Gastrocnemius medialis (tissue), 4 donors: ENCODE measurements at regions not wholly inside any gene's neighbourhood (a gene's known extent, or its start where the extent isn't known, plus 50 kb on each side); places are given as distances from the start of the nearest gene placed in this dataset.

Experiments
- POLR2A ChIP-seq, 2 donors: fragments of 450-650 bp; IDR thresholded peaks; one replicate each; pipeline ENCODE4 v1.6.1; 2017; ENCODE audit warnings: antibody characterized with exemption in 2 of 2, mild to moderate bottlenecking in 2 of 2, moderate library complexity in 2 of 2
- TF ChIP-seq, protein P1 (sequence below), 5 experiments: fragments of 450-650 bp in 3 of 5; fragments of 200-600 bp in 2 of 5; sonication (generic) in 2 of 5; IDR thresholded peaks in 4 of 5; conservative IDR thresholded peaks in 1 of 5; 1 replicate in 4 of 5; 2 replicates in 1 of 5; pipeline ENCODE4 v1.5.1; 2016 to 2019; ENCODE audit warnings: antibody characterized with exemption in 5 of 5, mild to moderate bottlenecking in 3 of 5, moderate library complexity in 3 of 5

DNA sequence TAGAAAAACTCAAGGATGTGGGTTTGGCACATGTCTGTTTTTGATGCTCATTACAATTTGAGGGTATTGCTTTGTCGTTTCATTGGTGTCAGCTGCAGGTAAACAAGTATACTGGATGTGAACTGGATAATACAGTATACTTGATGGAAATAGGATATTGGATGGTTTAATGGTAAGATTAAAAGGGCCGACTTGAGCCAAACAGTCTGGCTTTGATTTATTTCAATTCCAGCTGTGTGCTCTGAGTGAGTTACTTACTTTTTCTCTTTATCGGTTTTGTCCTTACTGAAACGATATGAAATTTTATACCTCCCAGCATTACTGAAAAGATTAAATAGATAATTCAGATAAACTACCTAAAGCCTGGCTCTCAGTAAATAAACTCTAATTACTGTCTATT lies 227.6 kb downstream of the ASXL3 start:
- TF ChIP-seq, protein P1, sequence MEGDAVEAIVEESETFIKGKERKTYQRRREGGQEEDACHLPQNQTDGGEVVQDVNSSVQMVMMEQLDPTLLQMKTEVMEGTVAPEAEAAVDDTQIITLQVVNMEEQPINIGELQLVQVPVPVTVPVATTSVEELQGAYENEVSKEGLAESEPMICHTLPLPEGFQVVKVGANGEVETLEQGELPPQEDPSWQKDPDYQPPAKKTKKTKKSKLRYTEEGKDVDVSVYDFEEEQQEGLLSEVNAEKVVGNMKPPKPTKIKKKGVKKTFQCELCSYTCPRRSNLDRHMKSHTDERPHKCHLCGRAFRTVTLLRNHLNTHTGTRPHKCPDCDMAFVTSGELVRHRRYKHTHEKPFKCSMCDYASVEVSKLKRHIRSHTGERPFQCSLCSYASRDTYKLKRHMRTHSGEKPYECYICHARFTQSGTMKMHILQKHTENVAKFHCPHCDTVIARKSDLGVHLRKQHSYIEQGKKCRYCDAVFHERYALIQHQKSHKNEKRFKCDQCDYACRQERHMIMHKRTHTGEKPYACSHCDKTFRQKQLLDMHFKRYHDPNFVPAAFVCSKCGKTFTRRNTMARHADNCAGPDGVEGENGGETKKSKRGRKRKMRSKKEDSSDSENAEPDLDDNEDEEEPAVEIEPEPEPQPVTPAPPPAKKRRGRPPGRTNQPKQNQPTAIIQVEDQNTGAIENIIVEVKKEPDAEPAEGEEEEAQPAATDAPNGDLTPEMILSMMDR (IDR thresholded peaks at IDR 0.05 in 4 of 5, conservative IDR thresholded peaks at IDR 0.05 in 1 of 5): no peak
- no peak for TF ChIP-seq POLR2A (IDR thresholded peaks at IDR 0.05)
